ENCODE measurements at regions not wholly inside any gene's neighbourhood (a gene's known extent, or its start where the extent isn't known, plus 50 kb on each side); places are given as distances from the start of the nearest gene placed in this dataset.
"Not testable (repeated sequence)": the region's sequence is repeated elsewhere in the genome, so short reads cannot be mapped to it uniquely, and the experiment has no call there.

- CTCF ChIA-PET = interaction anchor here (0.9 to 1.0 kb wide), 2 partner anchors 78 to 631 kb away, joined by 3 read pairs; no protein-coding TSS in a partner anchor
- peaks cover 10% of the 10 kb centered on the region for H3K9me3 Mint-ChIP-seq (ENCODE audit: low read depth)
- no peaks in the 10 kb centered on the region for H3K4me1 Mint-ChIP-seq
- ATAC-seq = no peak
- no peak overlapping the region for H3K4me3 Mint-ChIP-seq
- no peaks in the 10 kb centered on the region for H3K36me3 Mint-ChIP-seq
- no peak overlapping the region for H3K27ac Mint-ChIP-seq
- no peak for DNase-seq
- H3K27me3 Mint-ChIP-seq = no peaks in the 10 kb centered on the region
Measured at GRCh38 chr19:28632371-28633080, 580.4 kb downstream of the UQCRFS1 start.

- ATAC-seq (no peak), DNase-seq (no peak)
- no peak overlapping the region for H3K27ac Mint-ChIP-seq
- CTCF ChIA-PET = interaction anchor here (1.0 kb wide), 1 partner anchor 631 kb away, joined by 3 read pairs; no protein-coding TSS in a partner anchor
- H3K36me3 Mint-ChIP-seq = no peaks in the 10 kb centered on the region
- H3K4me3 Mint-ChIP-seq = no peak overlapping the region
- no peaks in the 10 kb centered on the region for H3K27me3 Mint-ChIP-seq
- peaks cover 12% of the 10 kb centered on the region for H3K9me3 Mint-ChIP-seq (ENCODE audit: low read depth)
- no peaks in the 10 kb centered on the region for H3K4me1 Mint-ChIP-seq
Measured at GRCh38 chr19:28631961-28632360, 581.0 kb downstream of the UQCRFS1 start.

- CTCF ChIA-PET = no interaction called here
- Mint-ChIP-seq H3K36me3 (no peaks in the 10 kb centered on the region), H3K27me3 (no peaks in the 10 kb centered on the region), H3K9me3 (ENCODE audit: low read depth) (peaks cover 15% of the 10 kb centered on the region), H3K27ac (no peak overlapping the region), H3K4me3 (no peak overlapping the region), H3K4me1 (no peaks in the 10 kb centered on the region)
- DNase-seq = no peak
- no peak for ATAC-seq
Measured at GRCh38 chr19:28627669-28628068, 585.3 kb downstream of the UQCRFS1 start.

- H3K27me3 Mint-ChIP-seq, CTCF ChIA-PET, H3K4me1 Mint-ChIP-seq, DNase-seq, H3K4me3 Mint-ChIP-seq, H3K27ac Mint-ChIP-seq, ATAC-seq, H3K36me3 Mint-ChIP-seq: not testable (repeated sequence)
- peaks cover 17% of the 10 kb centered on the region for H3K9me3 Mint-ChIP-seq (ENCODE audit: low read depth)
Measured at GRCh38 chr19:28626407-28626806, 586.5 kb downstream of the UQCRFS1 start.

- no peaks in the 10 kb centered on the region for H3K4me1 Mint-ChIP-seq
- H3K27ac Mint-ChIP-seq = no peak overlapping the region
- peaks cover 18% of the 10 kb centered on the region for H3K9me3 Mint-ChIP-seq (ENCODE audit: low read depth)
- no peaks in the 10 kb centered on the region for H3K27me3 Mint-ChIP-seq
- H3K36me3 Mint-ChIP-seq = no peaks in the 10 kb centered on the region
- DNase-seq (no peak), ATAC-seq (no peak)
- CTCF ChIA-PET = interaction anchor here (1.3 kb wide), 1 partner anchor 35 kb away, joined by 3 read pairs; no protein-coding TSS in a partner anchor
- H3K4me3 Mint-ChIP-seq = no peak overlapping the region
Measured at GRCh38 chr19:28619816-28620429, 593.0 kb downstream of the UQCRFS1 start.

GRCh38 chr19:28618504-28618903 is 594.4 kb downstream of the UQCRFS1 start:
- no peak overlapping the region for H3K4me3 Mint-ChIP-seq
- DNase-seq (no peak), ATAC-seq (no peak)
- no peaks in the 10 kb centered on the region for H3K4me1 Mint-ChIP-seq
- peaks cover 13% of the 10 kb centered on the region for H3K9me3 Mint-ChIP-seq (ENCODE audit: low read depth)
- CTCF ChIA-PET = no interaction called here
- no peaks in the 10 kb centered on the region for H3K27me3 Mint-ChIP-seq
- H3K36me3 Mint-ChIP-seq = no peaks in the 10 kb centered on the region
- H3K27ac Mint-ChIP-seq = no peak overlapping the region

- Mint-ChIP-seq H3K4me1 (no peaks in the 10 kb centered on the region), H3K27me3 (no peaks in the 10 kb centered on the region), H3K4me3 (no peak overlapping the region), H3K9me3 (ENCODE audit: low read depth) (peaks cover 11% of the 10 kb centered on the region), H3K36me3 (no peaks in the 10 kb centered on the region), H3K27ac (no peak overlapping the region)
- DNase-seq (no peak), ATAC-seq (no peak)
- CTCF ChIA-PET = no interaction called here
Measured at GRCh38 chr19:28615966-28616365, 597.0 kb downstream of the UQCRFS1 start.

GRCh38 chr19:28615546-28615916 is 597.4 kb downstream of the UQCRFS1 start:
- no peak overlapping the region for H3K27ac Mint-ChIP-seq
- ATAC-seq = no peak
- H3K4me3 Mint-ChIP-seq = no peak overlapping the region
- peaks cover 10% of the 10 kb centered on the region for H3K9me3 Mint-ChIP-seq (ENCODE audit: low read depth)
- no peaks in the 10 kb centered on the region for H3K36me3 Mint-ChIP-seq
- H3K4me1 Mint-ChIP-seq = no peaks in the 10 kb centered on the region
- no peaks in the 10 kb centered on the region for H3K27me3 Mint-ChIP-seq
- no peak for DNase-seq
- CTCF ChIA-PET = no interaction called here

GRCh38 chr19:28614634-28615545 is 598.1 kb downstream of the UQCRFS1 start:
- Mint-ChIP-seq H3K4me1 (no peaks in the 10 kb centered on the region), H3K27me3 (no peaks in the 10 kb centered on the region), H3K9me3 (ENCODE audit: low read depth) (peaks cover 7% of the 10 kb centered on the region), H3K27ac (no peak overlapping the region), H3K36me3 (no peaks in the 10 kb centered on the region), H3K4me3 (no peak overlapping the region)
- CTCF ChIA-PET = no interaction called here
- DNase-seq = no peak
- ATAC-seq = no peak

GRCh38 chr19:28612275-28612769 is 600.6 kb downstream of the UQCRFS1 start:
- no peak for DNase-seq
- Mint-ChIP-seq H3K36me3 (no peaks in the 10 kb centered on the region), H3K4me3 (no peak overlapping the region), H3K9me3 (ENCODE audit: low read depth) (peaks cover 4% of the 10 kb centered on the region), H3K27ac (no peak overlapping the region), H3K4me1 (no peaks in the 10 kb centered on the region), H3K27me3 (no peaks in the 10 kb centered on the region)
- CTCF ChIA-PET = no interaction called here
- no peak for ATAC-seq

- H3K4me1 Mint-ChIP-seq; H3K9me3 Mint-ChIP-seq (ENCODE audit: low read depth); CTCF ChIA-PET; H3K36me3 Mint-ChIP-seq; ATAC-seq; DNase-seq; H3K4me3 Mint-ChIP-seq; H3K27me3 Mint-ChIP-seq; H3K27ac Mint-ChIP-seq: not testable (repeated sequence)
Measured at GRCh38 chr19:28611227-28611914, 601.6 kb downstream of the UQCRFS1 start.

- Mint-ChIP-seq H3K9me3 (ENCODE audit: low read depth) (peaks cover 11% of the 10 kb centered on the region), H3K4me3 (no peak overlapping the region), H3K27me3 (no peaks in the 10 kb centered on the region), H3K4me1 (no peaks in the 10 kb centered on the region), H3K36me3 (no peaks in the 10 kb centered on the region), H3K27ac (no peak overlapping the region)
- no peak for ATAC-seq
- CTCF ChIA-PET = no interaction called here
- DNase-seq = no peak
Measured at GRCh38 chr19:28610731-28611130, 602.2 kb downstream of the UQCRFS1 start.

- ATAC-seq = no peak
- no peak overlapping the region for H3K4me3 Mint-ChIP-seq
- H3K27ac Mint-ChIP-seq = no peak overlapping the region
- CTCF ChIA-PET = no interaction called here
- no peaks in the 10 kb centered on the region for H3K4me1 Mint-ChIP-seq
- H3K36me3 Mint-ChIP-seq = no peaks in the 10 kb centered on the region
- H3K27me3 Mint-ChIP-seq = no peaks in the 10 kb centered on the region
- no peak for DNase-seq
- H3K9me3 Mint-ChIP-seq (ENCODE audit: low read depth) = peaks cover 9% of the 10 kb centered on the region
Measured at GRCh38 chr19:28609944-28610343, 603.0 kb downstream of the UQCRFS1 start.
